COLO668 (cell line): ENCODE measurements at regions not wholly inside any gene's neighbourhood (a gene's known extent, or its start where the extent isn't known, plus 50 kb on each side); places are given as distances from the start of the nearest gene placed in this dataset.

Source experiments
- DNase-seq: peaks from one replicate; lab custom pipeline; 2025; ENCODE audit not compliant: unreplicated experiment; lab: John Stamatoyannopoulos, UW

- no peak for DNase-seq
Measured at GRCh38 chr12:125412506-125412905, 347.3 kb downstream of the AACS start.

GRCh38 chr12:125417446-125417845, 352.2 kb downstream of the AACS start:
- DNase-seq: no peak

- no peak for DNase-seq
Measured at GRCh38 chr12:125418902-125419564, 353.8 kb downstream of the AACS start.

GRCh38 chr12:125424909-125425308, 359.7 kb downstream of the AACS start:
- no peak for DNase-seq

- no peak for DNase-seq
Measured at GRCh38 chr12:125431516-125431915, 366.3 kb downstream of the AACS start.

- DNase-seq: no peak
Measured at GRCh38 chr12:125434131-125434530, 368.9 kb downstream of the AACS start.

- DNase-seq: no peak
Measured at GRCh38 chr12:125434936-125435443, 369.8 kb downstream of the AACS start.

GRCh38 chr12:125435871-125436270, 370.6 kb downstream of the AACS start:
- no peak for DNase-seq

GRCh38 chr12:125436686-125437085, 371.5 kb downstream of the AACS start:
- DNase-seq: no peak

GRCh38 chr12:125440399-125440798, 375.2 kb downstream of the AACS start:
- DNase-seq: no peak

GRCh38 chr12:125443341-125443740, 378.1 kb downstream of the AACS start:
- no peak for DNase-seq

- DNase-seq: no peak
Measured at GRCh38 chr12:125451408-125451807, 386.2 kb downstream of the AACS start.

- no peak for DNase-seq
Measured at GRCh38 chr12:125453751-125454150, 388.5 kb downstream of the AACS start.

GRCh38 chr12:125454291-125454690, 389.1 kb downstream of the AACS start:
- no peak for DNase-seq

GRCh38 chr12:125454786-125455480, 389.7 kb downstream of the AACS start:
- DNase-seq: no peak

GRCh38 chr12:125455556-125455955, 390.3 kb downstream of the AACS start:
- DNase-seq: no peak

GRCh38 chr12:125458552-125459268, 393.5 kb downstream of the AACS start:
- no peak for DNase-seq

GRCh38 chr12:125461831-125462230, 396.6 kb downstream of the AACS start:
- no peak for DNase-seq

GRCh38 chr12:125463386-125463785, 398.2 kb downstream of the AACS start:
- DNase-seq: no peak

- DNase-seq: no peak
Measured at GRCh38 chr12:125467363-125467762, 402.1 kb downstream of the AACS start.

- no peak for DNase-seq
Measured at GRCh38 chr12:125469683-125470082, 404.4 kb downstream of the AACS start.
